Fibroblast of skin of right quadriceps (primary cell): ENCODE measurements at regions not wholly inside any gene's neighbourhood (a gene's known extent, or its start where the extent isn't known, plus 50 kb on each side); places are given as distances from the start of the nearest gene placed in this dataset.
"Not testable (repeated sequence)": the region's sequence is repeated elsewhere in the genome, so short reads cannot be mapped to it uniquely, and the experiment has no call there.

Experiments used
- DNase-seq: peaks from one replicate; pipeline ENCODE4 v3.0.0-alpha.2; 2013

GRCh38 chr13:56563663-56564062 lies 577.1 kb upstream of the PRR20A start:
- DNase-seq, result no peak

GRCh38 chr13:56586976-56587375 lies 553.7 kb upstream of the PRR20A start:
- DNase-seq, result no peak

DNA sequence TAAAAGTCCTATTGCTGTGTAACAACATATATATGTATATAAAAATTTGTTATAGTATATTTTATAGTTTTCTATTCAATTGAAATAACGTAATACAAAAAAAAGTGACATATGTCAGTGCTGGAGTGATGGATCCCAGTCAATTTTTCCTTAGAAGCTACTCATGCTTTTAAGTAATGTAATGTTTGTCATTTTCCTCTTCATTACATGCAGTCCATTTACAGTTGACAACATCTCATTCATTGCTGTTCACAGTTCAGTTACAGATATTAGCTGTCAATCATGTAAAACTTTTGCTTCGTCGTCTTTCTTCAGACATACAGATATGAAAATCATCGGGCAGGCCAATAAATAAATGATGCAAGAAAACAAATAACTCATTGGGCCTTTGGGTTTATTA lies 525.1 kb upstream of the PRR20A start:
- no peak for DNase-seq

DNA sequence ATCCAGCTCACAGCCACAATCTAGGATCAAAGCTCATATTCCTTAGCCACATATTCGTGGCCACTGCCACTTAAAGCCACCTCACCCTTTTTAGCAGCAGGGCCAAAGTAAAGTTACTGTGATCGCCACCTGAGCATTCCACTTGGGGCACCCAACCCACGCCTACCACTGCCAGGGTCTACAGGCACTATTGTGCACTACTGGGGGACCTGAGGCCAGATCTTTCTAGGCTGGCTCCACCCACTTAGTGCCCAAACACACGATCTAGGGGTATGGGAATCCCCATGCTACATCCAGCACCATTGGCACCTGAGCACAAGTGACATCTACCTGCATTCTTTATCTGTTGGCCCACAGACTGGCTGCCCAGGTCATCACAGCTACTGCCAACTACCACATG lies 517.9 kb upstream of the PRR20A start:
- DNase-seq, result no peak

- not testable (repeated sequence) for DNase-seq
Observed at GRCh38 chr13:56628886-56629285, 511.8 kb upstream of the PRR20A start.

DNA sequence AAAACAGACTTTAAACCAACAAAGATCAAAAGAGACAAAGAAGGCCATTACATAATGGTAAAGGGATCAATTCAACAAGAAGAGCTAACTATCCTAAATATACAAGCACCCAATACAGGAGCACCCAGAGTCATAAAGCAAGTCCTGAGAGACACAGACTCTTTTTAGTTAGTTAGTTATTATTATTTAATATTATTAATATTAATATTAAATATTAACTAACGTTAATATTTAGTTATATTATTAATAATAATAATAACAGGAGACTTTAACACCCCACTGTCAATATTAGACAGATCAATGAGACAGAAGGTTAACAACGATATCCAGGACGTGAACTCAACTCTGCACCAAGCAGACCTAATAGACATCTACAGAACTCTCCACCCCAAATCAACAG lies 509.7 kb upstream of the PRR20A start:
- not testable (repeated sequence) for DNase-seq

- DNase-seq, result no peak
Observed at GRCh38 chr13:56653043-56653442, 487.7 kb upstream of the PRR20A start.

- no peak for DNase-seq
Observed at GRCh38 chr13:56659041-56659471, 481.7 kb upstream of the PRR20A start.

DNA sequence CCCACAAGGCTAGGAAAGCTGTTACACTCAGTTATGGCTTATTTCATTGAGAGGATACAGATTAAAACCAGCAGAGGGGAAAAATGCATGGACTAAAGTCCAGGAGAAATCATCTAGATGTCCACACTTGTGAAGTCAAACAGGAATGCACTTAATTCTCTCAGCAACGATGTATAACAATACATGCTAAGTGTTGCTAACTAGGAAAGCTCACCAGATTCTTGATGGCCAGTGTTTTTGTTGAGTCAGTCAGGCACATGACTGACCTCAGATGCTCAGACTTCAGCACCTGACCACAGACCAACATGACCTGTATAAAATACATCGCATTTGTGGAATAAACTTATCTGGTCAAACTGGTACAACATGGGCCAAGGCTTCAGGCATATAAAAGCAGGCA lies 470.2 kb upstream of the PRR20A start:
- DNase-seq, result no peak

DNA sequence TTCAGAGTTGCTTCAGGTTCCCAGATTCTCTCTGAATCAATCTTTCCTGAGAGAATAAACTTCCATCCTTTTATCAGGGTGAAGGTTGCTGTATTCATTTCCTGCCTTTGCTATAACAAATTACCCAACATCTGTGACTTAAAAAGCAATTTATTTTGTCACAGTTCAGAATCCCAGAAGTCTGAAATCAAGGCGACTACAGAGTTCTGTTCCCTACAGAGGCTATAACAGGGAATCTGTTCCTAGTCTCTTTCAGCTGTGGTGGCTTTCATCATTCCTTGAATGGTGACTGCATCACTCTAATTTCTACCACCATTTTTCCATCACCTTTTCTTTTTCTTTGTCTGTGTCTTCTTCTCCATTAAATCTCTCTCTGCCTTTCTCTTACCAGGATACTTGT lies 459.3 kb upstream of the PRR20A start:
- no peak for DNase-seq

GRCh38 chr13:56687131-56687530 lies 453.6 kb upstream of the PRR20A start:
- no peak for DNase-seq

GRCh38 chr13:56697011-56697410 lies 443.7 kb upstream of the PRR20A start:
- no peak for DNase-seq

- no peak for DNase-seq
Observed at GRCh38 chr13:56700324-56700723, 440.4 kb upstream of the PRR20A start.

GRCh38 chr13:56706485-56706884 lies 434.2 kb upstream of the PRR20A start:
- DNase-seq, result no peak

DNA sequence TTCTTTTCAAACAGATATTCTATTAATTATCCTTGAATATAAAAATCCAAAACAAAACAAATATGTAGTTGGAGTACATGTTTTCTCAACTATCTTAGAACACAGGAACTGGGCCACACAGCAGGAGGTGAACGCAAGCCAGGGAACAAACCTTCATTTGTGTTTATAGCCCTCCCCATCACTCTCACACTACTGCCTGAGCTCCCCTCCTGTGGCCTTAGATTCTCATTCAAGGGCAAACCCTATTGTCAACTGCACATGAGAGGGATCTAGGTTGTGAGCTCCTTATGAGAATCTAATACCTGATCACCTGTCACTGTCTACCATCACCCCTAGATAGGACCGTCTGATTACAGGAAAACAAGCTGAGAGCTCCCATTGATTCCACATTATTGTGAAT lies 427.1 kb upstream of the PRR20A start:
- no peak for DNase-seq

- no peak for DNase-seq
Observed at GRCh38 chr13:56718791-56719190, 421.9 kb upstream of the PRR20A start.

GRCh38 chr13:56720841-56721240 lies 419.9 kb upstream of the PRR20A start:
- DNase-seq, result no peak

- DNase-seq, result no peak
Observed at GRCh38 chr13:56735537-56735942, 405.2 kb upstream of the PRR20A start.

DNA sequence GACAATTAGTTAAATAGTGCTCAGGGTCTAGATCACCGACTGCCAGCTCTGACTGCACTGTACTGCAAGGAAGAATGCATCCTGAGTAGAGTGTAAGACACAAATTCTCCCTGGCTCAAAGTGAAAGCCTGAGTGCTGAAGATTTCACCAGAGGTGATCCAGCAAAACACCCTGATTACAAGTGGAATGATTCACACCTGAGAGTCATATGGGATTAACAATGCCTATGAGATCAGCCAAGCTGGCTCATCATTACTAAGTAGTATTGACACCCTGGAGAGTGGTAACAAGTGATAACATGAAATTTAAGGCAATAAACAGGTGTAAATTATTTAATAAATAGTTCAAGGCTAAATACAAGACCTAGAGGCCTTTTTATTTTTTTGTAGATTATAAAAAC lies 403.8 kb upstream of the PRR20A start:
- DNase-seq, result no peak

DNA sequence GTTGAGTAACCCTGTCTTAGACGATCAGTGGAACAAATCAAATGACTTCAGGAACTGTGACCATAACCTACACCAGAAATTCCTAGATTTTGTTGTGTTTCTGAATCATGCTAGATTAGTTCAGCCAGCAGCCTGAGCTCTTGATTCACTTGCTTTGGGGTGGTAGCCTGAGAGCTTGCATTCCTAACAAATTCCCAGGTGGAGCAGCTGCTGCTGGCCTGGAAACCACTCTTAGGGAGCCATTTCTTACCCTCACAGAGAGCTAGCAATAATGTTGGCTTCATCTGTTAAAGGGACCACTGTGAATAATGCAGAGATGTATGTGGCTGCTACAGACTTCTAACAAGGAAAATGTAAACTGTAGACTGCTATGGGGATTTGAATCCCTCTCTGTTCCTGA lies 388.1 kb upstream of the PRR20A start:
- DNase-seq, result no peak

GRCh38 chr13:56755181-56755935 lies 385.4 kb upstream of the PRR20A start:
- no peak for DNase-seq

DNA sequence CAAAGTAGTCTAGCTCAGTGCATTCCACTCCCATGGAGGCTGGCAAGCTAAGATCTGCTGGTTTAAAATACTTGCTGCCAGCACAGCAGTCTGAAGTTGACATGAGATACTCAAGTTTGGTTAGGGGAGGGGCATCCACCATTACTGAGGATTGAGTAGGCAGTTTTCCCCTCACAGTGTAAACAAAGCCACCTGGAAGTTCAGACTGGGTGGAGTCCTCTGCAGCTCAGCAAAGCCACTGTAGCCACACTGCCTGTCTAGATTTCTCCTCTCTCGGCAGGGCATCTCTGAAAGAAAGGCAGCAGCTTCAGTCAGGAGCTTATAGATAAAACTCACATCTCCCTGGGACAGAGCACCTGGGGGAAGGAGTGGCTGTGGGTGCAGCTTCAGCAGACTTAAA lies 377.4 kb upstream of the PRR20A start:
- not testable (repeated sequence) for DNase-seq

GRCh38 chr13:56773148-56773547 lies 367.6 kb upstream of the PRR20A start:
- DNase-seq, result no peak

GRCh38 chr13:56789527-56789926 lies 351.2 kb upstream of the PRR20A start:
- no peak for DNase-seq

DNA sequence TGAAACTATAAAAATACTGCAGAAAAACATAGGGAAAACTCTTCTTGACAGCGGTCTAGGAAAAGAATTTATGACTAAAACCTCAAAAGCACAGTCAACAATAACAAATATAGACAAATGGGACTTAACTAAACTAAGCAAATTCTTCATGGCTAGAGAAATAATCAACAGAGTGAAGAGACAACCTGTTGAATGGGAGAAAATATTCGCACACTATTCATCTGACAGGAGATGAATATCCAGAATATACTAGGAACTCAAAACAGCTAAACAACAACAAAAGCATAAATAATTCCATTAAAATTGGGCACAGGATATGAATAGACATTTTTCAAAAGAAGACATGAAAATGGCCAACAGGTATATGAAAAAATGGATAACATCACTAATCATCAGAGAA lies 303.6 kb upstream of the PRR20A start:
- DNase-seq, result no peak
